A549 (cell line): ENCODE measurements at regions not wholly inside any gene's neighbourhood (a gene's known extent, or its start where the extent isn't known, plus 50 kb on each side); places are given as distances from the start of the nearest gene placed in this dataset.

ENCODE experiments used
- ATAC-seq, 2 experiments: fragments of 200-7000 bp in 1 of 2; fragments of >200 bp in 1 of 2; cut with Nextera tagmentation in 1 of 2; cut with Tn5 transposase in 1 of 2; 3 replicates each; pipeline versions ENCODE4 v1.8.0 to v1.9.1; 2018 to 2020; ENCODE audit warnings: mild to moderate bottlenecking in 1 of 2, moderate library complexity in 1 of 2
- CTCF ChIA-PET: fragments of 300-600 bp; sonication (Branson Sonifier 250); formaldehyde crosslinking; extraction: SDS; loops from one replicate; lab custom pipeline; 2021; ENCODE audit warnings: antibody characterized with exemption, inconsistent platforms; lab: Yijun Ruan, JAX
- POLR2A ChIA-PET: fragments of 350-600 bp; formaldehyde crosslinking; extraction: SDS; loops from one replicate; lab custom pipeline; 2021; ENCODE audit warnings: antibody characterized with exemption, inconsistent platforms; lab: Yijun Ruan, JAX
- DNase-seq, 2 experiments: peaks; one replicate each; pipeline versions ENCODE4 v3.0.0 to v3.0.0-alpha.2; 2011 to 2016; ENCODE audit warnings: low read depth in 1 of 2, low spot score in 1 of 2
- FAIRE-seq: peaks from 2 replicates; lab custom pipeline; 2011; peaks lifted over from hg19 to GRCh38; lab: Jason Lieb, UNC
- H3K27ac ChIP-seq, 2 experiments: fragments of >200 bp; sonication (Bioruptor Twin); formaldehyde crosslinking; 3 replicates each; pipeline ENCODE4 v1.5.1; 2016 to 2017
- H3K4me1 ChIP-seq: fragments of >200 bp; sonication (Bioruptor Twin); formaldehyde crosslinking; 3 replicates; pipeline ENCODE4 v1.6.1; 2016
- H3K4me2 ChIP-seq: fragments of >200 bp; sonication (Bioruptor Twin); formaldehyde crosslinking; 3 replicates; pipeline ENCODE4 v1.6.1; 2016
- H3K4me3 ChIP-seq: fragments of >200 bp; sonication (Bioruptor Twin); formaldehyde crosslinking; 3 replicates; pipeline ENCODE4 v1.5.1; 2016
- H3K9me3 ChIP-seq: fragments of >200 bp; sonication (Bioruptor Twin); formaldehyde crosslinking; 3 replicates; pipeline ENCODE4 v1.6.1; 2016
- CBX2 ChIP-seq: fragments of 200-600 bp; sonication (generic); IDR thresholded peaks from 2 replicates; pipeline ENCODE4 v1.6.1; 2016; ENCODE audit warnings: low read depth, mild to moderate bottlenecking, borderline replicate concordance
- CEBPB ChIP-seq, 2 experiments: fragments of >200 bp in 1 of 2; sonication (Bioruptor Twin) in 1 of 2; formaldehyde crosslinking in 1 of 2; IDR thresholded peaks; 2 replicates each; pipeline ENCODE4 v1.6.1; 2012 to 2016
- CHD2 ChIP-seq: fragments of 150-350 bp; IDR thresholded peaks from 2 replicates; pipeline ENCODE4 v1.6.1; 2014; ENCODE audit warnings: low read length; ENCODE audit not compliant: partially characterized antibody
- EP300 ChIP-seq, 2 experiments: fragments of >200 bp; sonication (Bioruptor Twin); formaldehyde crosslinking; IDR thresholded peaks; 2 replicates in 1 of 2; 3 replicates in 1 of 2; pipeline ENCODE4 v1.6.1; 2016 to 2017
- FOSB ChIP-seq: fragments of 250-450 bp; sonication (Bioruptor Pico); IDR thresholded peaks from 2 replicates; pipeline ENCODE4 v1.5.0; 2020; ENCODE audit warnings: mild to moderate bottlenecking, moderate library complexity
- GATA3 ChIP-seq: IDR thresholded peaks from 2 replicates; pipeline ENCODE4 v1.6.1; 2012; ENCODE audit warnings: borderline replicate concordance
- HDAC2 ChIP-seq: fragments of 200-600 bp; sonication (generic); IDR thresholded peaks from 2 replicates; pipeline ENCODE4 v1.6.1; 2016
- HOXB13 ChIP-seq: fragments of 250-450 bp; sonication (Bioruptor Pico); IDR thresholded peaks from 2 replicates; pipeline ENCODE4 v1.5.0; 2020; ENCODE audit warnings: low read depth, mild to moderate bottlenecking, moderate library complexity
- JUNB ChIP-seq: fragments of >200 bp; sonication (Bioruptor Twin); formaldehyde crosslinking; IDR thresholded peaks from 2 replicates; pipeline ENCODE4 v1.6.1; 2016
- KDM5A ChIP-seq: fragments of 200-600 bp; sonication (generic); IDR thresholded peaks from 2 replicates; pipeline ENCODE4 v1.6.1; 2016; ENCODE audit warnings: antibody characterized with exemption, mild to moderate bottlenecking
- NFE2L2 ChIP-seq: fragments of 150-350 bp; conservative IDR thresholded peaks from 2 replicates; pipeline ENCODE4 v1.6.1; 2014; ENCODE audit warnings: low read length
- NPAS2 ChIP-seq: fragments of 250-450 bp; sonication (Bioruptor Pico); IDR thresholded peaks from 2 replicates; pipeline ENCODE4 v1.8.0; 2022; ENCODE audit warnings: mild to moderate bottlenecking, moderate library complexity, borderline replicate concordance
- PHF8 ChIP-seq: fragments of 200-600 bp; sonication (generic); IDR thresholded peaks from 2 replicates; pipeline ENCODE4 v1.6.1; 2016; ENCODE audit warnings: low read depth, mild to moderate bottlenecking, antibody characterized with exemption, moderate library complexity, borderline replicate concordance
- POLR2A ChIP-seq: IDR thresholded peaks from 2 replicates; pipeline ENCODE4 v1.6.1; 2012; ENCODE audit warnings: mild to moderate bottlenecking, low read length
- POLR2AphosphoS2 ChIP-seq: conservative IDR thresholded peaks from 2 replicates; pipeline ENCODE4 v1.6.1; 2012; ENCODE audit warnings: low read length, improper control_type of control experiment, inconsistent platforms
- SREBF2 ChIP-seq: fragments of 450-650 bp; IDR thresholded peaks from 2 replicates; pipeline ENCODE4 v1.6.1; 2014; ENCODE audit warnings: mild to moderate bottlenecking, moderate library complexity
- TFCP2L1 ChIP-seq: fragments of 250-450 bp; sonication (Bioruptor Pico); IDR thresholded peaks from 2 replicates; pipeline ENCODE4 v1.5.0; 2021; ENCODE audit warnings: mild to moderate bottlenecking
- TP53 ChIP-seq: fragments of 250-450 bp; sonication (Bioruptor Pico); IDR thresholded peaks from 2 replicates; pipeline ENCODE4 v1.5.0; 2021; ENCODE audit warnings: mild to moderate bottlenecking, moderate library complexity
- ZFP36 ChIP-seq: fragments of 450-650 bp; IDR thresholded peaks from 2 replicates; pipeline ENCODE4 v1.6.1; 2014; ENCODE audit warnings: borderline replicate concordance; ENCODE audit not compliant: partially characterized antibody
- ZSCAN20 ChIP-seq: fragments of 250-450 bp; sonication (Bioruptor Pico); IDR thresholded peaks from 2 replicates; pipeline ENCODE4 v1.8.0; 2022; ENCODE audit warnings: mild to moderate bottlenecking, moderate library complexity
- WGBS: methylation state at CpG from one replicate; pipeline ENCODE4 v1.1.6; 2017; ENCODE audit errors: missing lambda C conversion rate; 5-methylcytosine and 5-hydroxymethylcytosine counted together
- TF ChIP-seq, protein P1 (sequence below): fragments of 200-600 bp; sonication (generic); IDR thresholded peaks from 2 replicates; pipeline ENCODE4 v1.6.1; 2016; ENCODE audit warnings: antibody characterized with exemption, mild to moderate bottlenecking, moderate library complexity
- TF ChIP-seq, protein P2 (sequence below): fragments of >200 bp; sonication (Bioruptor Twin); formaldehyde crosslinking; IDR thresholded peaks from 3 replicates; pipeline ENCODE4 v1.6.1; 2016

DNA sequence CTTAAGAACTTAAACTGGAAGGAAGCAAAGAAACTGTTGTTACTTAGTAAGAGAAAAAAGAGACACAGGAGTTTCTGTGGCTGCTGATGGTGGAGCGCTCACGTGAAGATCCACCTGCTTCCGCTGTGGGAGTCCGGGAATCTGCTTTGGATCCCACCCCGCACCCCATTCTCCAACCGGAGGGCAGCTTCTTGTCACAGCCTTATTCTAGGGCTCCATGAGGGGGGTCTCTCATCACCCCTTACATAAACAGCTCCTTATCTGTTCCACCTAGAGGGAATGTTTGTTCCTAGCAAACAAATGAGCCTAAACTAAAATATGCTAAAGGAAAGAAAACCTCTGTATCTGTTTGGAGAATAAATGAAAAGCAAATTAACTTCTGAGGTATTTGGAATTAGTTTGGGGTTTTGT is 280.5 kb downstream of the QKI start:
- CTCF ChIA-PET: no interaction called here
- no peak for FAIRE-seq

DNA sequence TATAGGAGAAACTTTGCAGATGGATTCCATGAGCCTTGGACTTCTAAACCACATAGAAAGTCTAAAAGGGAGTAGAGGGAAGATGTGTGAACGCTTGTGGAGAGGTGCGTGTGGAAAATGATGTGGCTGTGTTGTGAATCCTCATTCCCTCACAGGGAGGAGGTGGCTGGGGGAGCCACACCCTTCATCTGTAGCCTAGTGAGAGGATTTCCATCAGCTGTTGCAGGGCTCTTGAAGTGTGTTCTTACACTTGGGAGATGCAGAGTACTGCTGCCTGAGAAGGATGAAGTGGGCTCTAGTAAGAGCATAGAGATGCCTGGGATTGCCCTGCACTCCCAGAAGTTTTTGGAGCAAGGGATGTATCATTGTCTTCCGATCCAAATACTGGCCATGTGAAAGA is 279.6 kb downstream of the QKI start:
- Histone ChIP-seq H3K4me3 (no peak overlapping the region), H3K4me2 (no peak overlapping the region), H3K4me1 (no peaks in the 10 kb centered on the region), H3K27ac (no peak overlapping the region), H3K9me3 (no peaks in the 10 kb centered on the region)
- ATAC-seq (no peak), DNase-seq (no peak), FAIRE-seq (no peak)
- CTCF ChIA-PET: no interaction called here
- POLR2A ChIA-PET: no interaction called here
- TF ChIP-seq NFE2L2 (no peak), ZSCAN20 (CRISPR knock-in tag) (no peak), POLR2A (no peak), NPAS2 (CRISPR knock-in tag) (no peak), GATA3 (no peak), CBX2 (no peak), HDAC2 (no peak), FOSB (CRISPR knock-in tag) (no peak), CHD2 (no peak), POLR2AphosphoS2 (no peak), JUNB (no peak)
- TF ChIP-seq, protein P1, sequence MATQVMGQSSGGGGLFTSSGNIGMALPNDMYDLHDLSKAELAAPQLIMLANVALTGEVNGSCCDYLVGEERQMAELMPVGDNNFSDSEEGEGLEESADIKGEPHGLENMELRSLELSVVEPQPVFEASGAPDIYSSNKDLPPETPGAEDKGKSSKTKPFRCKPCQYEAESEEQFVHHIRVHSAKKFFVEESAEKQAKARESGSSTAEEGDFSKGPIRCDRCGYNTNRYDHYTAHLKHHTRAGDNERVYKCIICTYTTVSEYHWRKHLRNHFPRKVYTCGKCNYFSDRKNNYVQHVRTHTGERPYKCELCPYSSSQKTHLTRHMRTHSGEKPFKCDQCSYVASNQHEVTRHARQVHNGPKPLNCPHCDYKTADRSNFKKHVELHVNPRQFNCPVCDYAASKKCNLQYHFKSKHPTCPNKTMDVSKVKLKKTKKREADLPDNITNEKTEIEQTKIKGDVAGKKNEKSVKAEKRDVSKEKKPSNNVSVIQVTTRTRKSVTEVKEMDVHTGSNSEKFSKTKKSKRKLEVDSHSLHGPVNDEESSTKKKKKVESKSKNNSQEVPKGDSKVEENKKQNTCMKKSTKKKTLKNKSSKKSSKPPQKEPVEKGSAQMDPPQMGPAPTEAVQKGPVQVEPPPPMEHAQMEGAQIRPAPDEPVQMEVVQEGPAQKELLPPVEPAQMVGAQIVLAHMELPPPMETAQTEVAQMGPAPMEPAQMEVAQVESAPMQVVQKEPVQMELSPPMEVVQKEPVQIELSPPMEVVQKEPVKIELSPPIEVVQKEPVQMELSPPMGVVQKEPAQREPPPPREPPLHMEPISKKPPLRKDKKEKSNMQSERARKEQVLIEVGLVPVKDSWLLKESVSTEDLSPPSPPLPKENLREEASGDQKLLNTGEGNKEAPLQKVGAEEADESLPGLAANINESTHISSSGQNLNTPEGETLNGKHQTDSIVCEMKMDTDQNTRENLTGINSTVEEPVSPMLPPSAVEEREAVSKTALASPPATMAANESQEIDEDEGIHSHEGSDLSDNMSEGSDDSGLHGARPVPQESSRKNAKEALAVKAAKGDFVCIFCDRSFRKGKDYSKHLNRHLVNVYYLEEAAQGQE: no peak
- WGBS: 52% methylated on average over 2 of the region's 3 CpGs

More for the DNA sequence above, 280.5 kb downstream of the QKI start:
- Histone ChIP-seq H3K9me3 (no peaks in the 10 kb centered on the region), H3K4me2 (no peak overlapping the region), H3K27ac (no peak overlapping the region), H3K4me3 (no peak overlapping the region), H3K4me1 (no peaks in the 10 kb centered on the region)
- POLR2A ChIA-PET: no interaction called here
- 25% methylated on average over 6 of the region's 6 CpGs for WGBS
- DNase-seq (no peak), ATAC-seq (no peak)
- TF ChIP-seq PHF8: no peak
- no peak for TF ChIP-seq SREBF2
- no peak for TF ChIP-seq POLR2A
- TF ChIP-seq, protein P2, sequence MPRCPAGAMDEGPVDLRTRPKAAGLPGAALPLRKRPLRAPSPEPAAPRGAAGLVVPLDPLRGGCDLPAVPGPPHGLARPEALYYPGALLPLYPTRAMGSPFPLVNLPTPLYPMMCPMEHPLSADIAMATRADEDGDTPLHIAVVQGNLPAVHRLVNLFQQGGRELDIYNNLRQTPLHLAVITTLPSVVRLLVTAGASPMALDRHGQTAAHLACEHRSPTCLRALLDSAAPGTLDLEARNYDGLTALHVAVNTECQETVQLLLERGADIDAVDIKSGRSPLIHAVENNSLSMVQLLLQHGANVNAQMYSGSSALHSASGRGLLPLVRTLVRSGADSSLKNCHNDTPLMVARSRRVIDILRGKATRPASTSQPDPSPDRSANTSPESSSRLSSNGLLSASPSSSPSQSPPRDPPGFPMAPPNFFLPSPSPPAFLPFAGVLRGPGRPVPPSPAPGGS: no peak
- TF ChIP-seq TP53 (CRISPR knock-in tag): no peak

- TF ChIP-seq CEBPB (IDR thresholded peaks at IDR 0.05) (no peak), TFCP2L1 (CRISPR knock-in tag) (no peak), EP300 (IDR thresholded peaks at IDR 0.05) (no peak), ZFP36 (no peak), NPAS2 (CRISPR knock-in tag) (no peak), HOXB13 (CRISPR knock-in tag) (no peak), KDM5A (no peak)
- no peaks in the 10 kb centered on the region for H3K9me3 ChIP-seq
- no peak overlapping the region for H3K4me3 ChIP-seq
- POLR2A ChIA-PET: no interaction called here
- H3K4me1 ChIP-seq: no peaks in the 10 kb centered on the region
- FAIRE-seq: no peak
- CTCF ChIA-PET: no interaction called here
- no peak overlapping the region for H3K4me2 ChIP-seq
- no peak for DNase-seq
- H3K27ac ChIP-seq: no peak overlapping the region
- ATAC-seq: no peak
- 38% methylated on average over 2 of the region's 8 CpGs for WGBS
These were observed 276.5 kb downstream of the QKI start for GRCh38 chr6:163691049-163691448.
